OCI-LY3 (cell line): ENCODE measurements at regions not wholly inside any gene's neighbourhood (a gene's known extent, or its start where the extent isn't known, plus 50 kb on each side); places are given as distances from the start of the nearest gene placed in this dataset.
A peak's percentile ranks its signal among the peaks of the same experiment; 100 is the strongest.

Experiments used
- H2AFZ ChIP-seq: fragments of 200-600, 300-600 bp; shearing (Covaris generic); 2 replicates; pipeline ENCODE4 v1.6.0; 2014; ENCODE audit warnings: antibody characterized with exemption, low read depth, low read length
- H3K27ac ChIP-seq: fragments of 200-600, 300-600 bp; sonication (generic); 2 replicates; pipeline ENCODE4 v1.5.1; 2014; ENCODE audit warnings: mild to moderate bottlenecking, low read length, moderate library complexity, mixed read lengths
- H3K27me3 ChIP-seq: fragments of 200-600, 300-600 bp; sonication (generic); 2 replicates; pipeline ENCODE4 v1.6.1; 2014; ENCODE audit warnings: low read depth, low read length, mixed read lengths
- H3K36me3 ChIP-seq: fragments of 200-600, 300-600 bp; sonication (generic); replicated peaks from 2 replicates; pipeline ENCODE3; 2014; ENCODE audit warnings: low read depth, low read length, mixed read lengths
- H3K4me1 ChIP-seq: fragments of 300-600, 200-600 bp; sonication (generic); 2 replicates; pipeline ENCODE4 v1.6.1; 2014; ENCODE audit warnings: low read length, mixed read lengths
- H3K4me2 ChIP-seq: fragments of 200-600, 300-600 bp; sonication (generic); 2 replicates; pipeline ENCODE4 v1.6.1; 2014; ENCODE audit warnings: low read length, mixed read lengths
- H3K4me3 ChIP-seq: fragments of 300-600, 200-600 bp; sonication (generic); 2 replicates; pipeline ENCODE4 v1.5.1; 2014; ENCODE audit warnings: antibody characterized with exemption, mild to moderate bottlenecking, low read length, moderate library complexity
- H3K79me2 ChIP-seq: fragments of 300-600, 200-600 bp; shearing (Covaris generic); 2 replicates; pipeline ENCODE4 v1.6.1; 2014; ENCODE audit warnings: mild to moderate bottlenecking, low read length, mixed read lengths
- H3K9ac ChIP-seq: fragments of 300-600, 200-600 bp; shearing (Covaris generic); 2 replicates; pipeline ENCODE4 v1.6.0; 2014; ENCODE audit warnings: mild to moderate bottlenecking, low read length, moderate library complexity
- H3K9me3 ChIP-seq: fragments of 200-600, 300-600 bp; shearing (Covaris generic); 2 replicates; pipeline ENCODE4 v1.6.1; 2014; ENCODE audit warnings: low read length, mixed read lengths; ENCODE audit not compliant: insufficient read depth
- H4K20me1 ChIP-seq: fragments of 200-600, 300-600 bp; sonication (generic); 2 replicates; pipeline ENCODE4 v1.6.1; 2016; ENCODE audit warnings: low read length, mixed read lengths; ENCODE audit not compliant: insufficient read depth
- CTCF ChIP-seq: fragments of 200-600, 300-600 bp; sonication (generic); IDR thresholded peaks from 2 replicates; pipeline ENCODE4 v1.5.1; 2014; ENCODE audit warnings: antibody characterized with exemption, low read length, low read depth
- EZH2phosphoT487 ChIP-seq: fragments of 200-600 bp; shearing (Covaris generic); IDR thresholded peaks from 2 replicates; pipeline ENCODE4 v1.6.1; 2018; ENCODE audit warnings: antibody characterized with exemption, mixed run types, low read depth

GRCh38 chr18:27724362-27724761, 452.6 kb downstream of the CDH2 start:
- TF ChIP-seq CTCF (no peak), EZH2phosphoT487 (no peak)
- Histone ChIP-seq H3K4me1 (peaks cover 18% of the 10 kb centered on the region), H4K20me1 (no peaks in the 10 kb centered on the region), H3K79me2 (no peaks in the 10 kb centered on the region), H3K36me3 (no peaks in the 10 kb centered on the region), H2AFZ (no peak overlapping the region), H3K27me3 (no peaks in the 10 kb centered on the region), H3K9me3 (no peaks in the 10 kb centered on the region), H3K27ac (no peak overlapping the region), H3K4me2 (no peak overlapping the region), H3K9ac (no peak overlapping the region), H3K4me3 (no peak overlapping the region)

- H3K27me3 ChIP-seq, result no peaks in the 10 kb centered on the region
- no peak overlapping the region for H3K27ac ChIP-seq
- no peak overlapping the region for H3K9ac ChIP-seq
- TF ChIP-seq CTCF (no peak), EZH2phosphoT487 (no peak)
- H3K4me3 ChIP-seq, result 0 out of 2 replicates have a peak overlapping the region, but pooled peaks have one; percentile 24
- H3K4me2 ChIP-seq, result peak overlapping the region; percentile 68
- H2AFZ ChIP-seq, result no peak overlapping the region
- no peaks in the 10 kb centered on the region for H3K79me2 ChIP-seq
- no peaks in the 10 kb centered on the region for H3K36me3 ChIP-seq
- peaks cover 18% of the 10 kb centered on the region for H3K4me1 ChIP-seq
- no peaks in the 10 kb centered on the region for H4K20me1 ChIP-seq
- no peaks in the 10 kb centered on the region for H3K9me3 ChIP-seq
These were observed 453.8 kb downstream of the CDH2 start for GRCh38 chr18:27723168-27723567.

- Histone ChIP-seq H3K27ac (no peak overlapping the region), H3K36me3 (no peaks in the 10 kb centered on the region), H3K4me3 (no peak overlapping the region), H3K79me2 (no peaks in the 10 kb centered on the region), H3K4me1 (peaks cover 14% of the 10 kb centered on the region), H3K9me3 (no peaks in the 10 kb centered on the region), H3K27me3 (no peaks in the 10 kb centered on the region), H3K4me2 (no peak overlapping the region), H3K9ac (no peak overlapping the region), H2AFZ (no peak overlapping the region), H4K20me1 (no peaks in the 10 kb centered on the region)
- TF ChIP-seq CTCF, result no peak
- no peak for TF ChIP-seq EZH2phosphoT487
These were observed 457.2 kb downstream of the CDH2 start for GRCh38 chr18:27719680-27720079.

- H4K20me1 ChIP-seq, result no peaks in the 10 kb centered on the region
- no peaks in the 10 kb centered on the region for H3K27me3 ChIP-seq
- no peaks in the 10 kb centered on the region for H3K36me3 ChIP-seq
- no peak overlapping the region for H2AFZ ChIP-seq
- H3K9ac ChIP-seq, result no peak overlapping the region
- H3K4me2 ChIP-seq, result no peak overlapping the region
- peaks cover under 1% of the 10 kb centered on the region for H3K4me1 ChIP-seq
- no peak overlapping the region for H3K4me3 ChIP-seq
- no peaks in the 10 kb centered on the region for H3K79me2 ChIP-seq
- TF ChIP-seq EZH2phosphoT487 (no peak), CTCF (no peak)
- no peak overlapping the region for H3K27ac ChIP-seq
- H3K9me3 ChIP-seq, result no peaks in the 10 kb centered on the region
These were observed 459.1 kb downstream of the CDH2 start for GRCh38 chr18:27717816-27718215.
